Stimulated activated naive B cell treated with anti-CD40 and anti-IgM and Interleukin-4, amounts not matched to agents 10 μg/mL and 1 μg/mL and 100 μg/mL, for 72 hours (primary cell): ENCODE measurements at regions not wholly inside any gene's neighbourhood (a gene's known extent, or its start where the extent isn't known, plus 50 kb on each side); places are given as distances from the start of the nearest gene placed in this dataset.
"Not testable (repeated sequence)": the region's sequence is repeated elsewhere in the genome, so short reads cannot be mapped to it uniquely, and the experiment has no call there.

Source experiments
- ATAC-seq, 2 donors: fragments of 150-1000 bp; cut with Tn5 transposase; replicated peaks; 2 replicates each; pipeline ENCODE4 v1.10.0; 2021; ENCODE audit warnings: moderate library complexity in 1 of 2
- DNase-seq: peaks from one replicate; pipeline ENCODE4 v3.0.0; 2021
- H3K27ac Mint-ChIP-seq: one replicate; pipeline ENCODE4 v1.8.0; 2022; ENCODE audit warnings: mild to moderate bottlenecking, mixed read lengths
- H3K27me3 Mint-ChIP-seq, 2 donors: one replicate each; pipeline ENCODE4 v1.8.0; 2022; ENCODE audit warnings: mixed read lengths in 2 of 2
- H3K36me3 Mint-ChIP-seq, 2 donors: one replicate each; pipeline ENCODE4 v1.8.0; 2022; ENCODE audit warnings: mixed read lengths in 2 of 2, mild to moderate bottlenecking in 1 of 2
- H3K4me1 Mint-ChIP-seq, 2 donors: one replicate each; pipeline ENCODE4 v1.8.0; 2022; ENCODE audit warnings: mixed read lengths in 2 of 2, mild to moderate bottlenecking in 1 of 2
- H3K4me3 Mint-ChIP-seq, 2 donors: one replicate each; pipeline ENCODE4 v1.8.0; 2022; ENCODE audit warnings: mild to moderate bottlenecking in 2 of 2, mixed read lengths in 2 of 2, moderate library complexity in 1 of 2
- H3K9me3 Mint-ChIP-seq, 2 donors: one replicate each; pipeline ENCODE4 v1.8.0; 2022; ENCODE audit warnings: mixed read lengths in 2 of 2, mild to moderate bottlenecking in 1 of 2

DNA sequence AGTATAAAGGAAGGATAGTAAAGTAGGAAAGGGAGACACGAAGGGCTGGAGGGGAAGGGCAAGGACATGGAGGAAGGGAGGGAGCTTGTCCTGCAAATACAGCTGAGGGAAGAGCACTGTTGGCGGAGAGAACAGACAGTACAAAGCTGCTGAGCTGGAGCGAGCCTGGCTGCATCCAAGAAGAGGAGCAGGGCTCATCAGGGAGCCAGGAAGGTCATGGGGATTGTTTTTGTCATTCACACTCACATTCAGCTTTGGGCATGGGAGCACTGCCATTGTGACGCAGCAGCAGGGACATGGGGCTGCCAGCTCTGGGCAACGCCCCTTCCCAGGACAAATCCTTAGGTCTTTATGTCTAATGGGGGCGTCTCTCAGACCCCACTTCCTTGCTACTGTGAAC is 125.1 kb downstream of the COPS8 start:
- H3K27ac Mint-ChIP-seq: no peak overlapping the region
- no peaks in the 10 kb centered on the region for H3K9me3 Mint-ChIP-seq
- no peaks in the 10 kb centered on the region for H3K4me1 Mint-ChIP-seq
- H3K4me3 Mint-ChIP-seq: no peak overlapping the region
- peaks cover 4 to 11% of the 10 kb centered on the region in 2 donors for H3K27me3 Mint-ChIP-seq
- no peak for DNase-seq
- no peak for ATAC-seq
- H3K36me3 Mint-ChIP-seq: no peaks in the 10 kb centered on the region

GRCh38 chr2:237212356-237213279 is 126.9 kb downstream of the COPS8 start:
- H3K36me3 Mint-ChIP-seq, ATAC-seq, H3K27ac Mint-ChIP-seq, H3K27me3 Mint-ChIP-seq, H3K4me3 Mint-ChIP-seq, H3K9me3 Mint-ChIP-seq, H3K4me1 Mint-ChIP-seq, DNase-seq: not testable (repeated sequence)

- Mint-ChIP-seq H3K9me3 (peaks cover 0 to 2% of the 10 kb centered on the region in 2 donors), H3K36me3 (no peaks in the 10 kb centered on the region), H3K27me3 (peaks cover 0 to 5% of the 10 kb centered on the region in 2 donors), H3K27ac (no peak overlapping the region), H3K4me3 (no peak overlapping the region), H3K4me1 (no peaks in the 10 kb centered on the region)
- no peak for ATAC-seq
- no peak for DNase-seq
Measured at GRCh38 chr2:237213315-237214022, 127.8 kb downstream of the COPS8 start.

DNA sequence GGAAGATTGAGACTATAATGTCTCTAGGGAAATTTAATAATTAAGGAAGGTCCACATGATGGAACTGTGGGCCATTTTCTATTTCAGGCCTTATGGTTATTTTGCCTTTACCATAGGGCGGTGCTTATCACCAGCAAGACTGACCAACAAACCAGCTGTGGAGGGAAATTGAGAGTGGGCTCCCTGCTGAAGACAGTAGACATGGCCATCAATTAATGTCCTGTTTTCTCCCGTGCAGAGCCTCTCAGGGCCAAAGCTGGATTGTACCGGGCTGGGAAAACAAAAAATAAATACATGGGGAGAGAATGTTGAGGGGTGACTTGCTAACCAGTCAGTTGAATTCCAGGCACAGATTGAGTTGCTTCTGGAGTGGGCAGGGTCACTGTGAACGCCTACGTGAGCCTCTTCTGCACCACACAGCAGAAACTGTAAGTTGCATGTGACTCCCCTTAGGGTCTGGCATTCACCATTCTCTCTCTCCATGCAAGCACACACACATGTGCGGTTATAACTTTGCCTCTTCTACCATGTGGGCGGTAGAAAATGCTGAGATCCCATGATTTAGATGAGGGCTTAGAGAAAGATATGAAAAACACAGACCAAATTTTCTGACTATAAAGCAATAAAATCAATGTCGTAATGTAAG is 128.5 kb downstream of the COPS8 start:
- H3K36me3 Mint-ChIP-seq: no peaks in the 10 kb centered on the region
- ATAC-seq (no peak), DNase-seq (no peak)
- no peak overlapping the region for H3K27ac Mint-ChIP-seq
- H3K4me3 Mint-ChIP-seq: no peak overlapping the region
- no peaks in the 10 kb centered on the region for H3K4me1 Mint-ChIP-seq
- H3K9me3 Mint-ChIP-seq: peaks cover 0 to 2% of the 10 kb centered on the region in 2 donors
- peaks cover 0 to 5% of the 10 kb centered on the region in 2 donors for H3K27me3 Mint-ChIP-seq

- no peak for ATAC-seq
- no peak for DNase-seq
- Mint-ChIP-seq H3K4me1 (no peaks in the 10 kb centered on the region), H3K9me3 (peaks cover 0 to 2% of the 10 kb centered on the region in 2 donors), H3K4me3 (no peak overlapping the region), H3K27ac (no peak overlapping the region), H3K27me3 (peaks cover 0 to 5% of the 10 kb centered on the region in 2 donors), H3K36me3 (no peaks in the 10 kb centered on the region)
Measured at GRCh38 chr2:237214963-237215362, 129.3 kb downstream of the COPS8 start.

- ATAC-seq: no peak
- Mint-ChIP-seq H3K27me3 (peaks cover 11 to 14% of the 10 kb centered on the region in 2 donors), H3K27ac (no peak overlapping the region), H3K9me3 (peaks cover 0 to 2% of the 10 kb centered on the region in 2 donors), H3K4me1 (no peaks in the 10 kb centered on the region), H3K36me3 (no peaks in the 10 kb centered on the region), H3K4me3 (no peak overlapping the region)
- DNase-seq: no peak
Measured at GRCh38 chr2:237217995-237218616, 132.4 kb downstream of the COPS8 start.

DNA sequence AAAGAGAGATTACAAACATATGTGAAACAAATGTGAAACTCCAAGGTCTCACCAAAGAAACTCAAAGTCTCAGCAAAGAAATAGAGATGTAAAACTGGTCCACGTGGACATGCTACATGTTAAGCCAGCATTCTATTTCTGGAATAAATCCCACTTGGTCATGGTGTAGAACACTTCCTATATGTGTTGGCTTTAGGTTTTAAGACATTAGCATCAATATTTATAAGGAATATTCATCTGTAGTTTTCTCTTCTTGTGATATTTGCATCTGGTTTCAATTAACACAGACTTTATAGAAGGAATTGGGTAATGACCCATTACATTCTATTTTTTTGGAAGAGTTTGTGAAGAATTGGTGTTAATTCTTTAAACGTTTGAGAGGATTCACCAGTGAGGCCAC is 133.1 kb downstream of the COPS8 start:
- DNase-seq: no peak
- Mint-ChIP-seq H3K27ac (no peak overlapping the region), H3K36me3 (no peaks in the 10 kb centered on the region), H3K27me3 (peaks cover 17 to 18% of the 10 kb centered on the region in 2 donors), H3K9me3 (peaks cover 0 to 2% of the 10 kb centered on the region in 2 donors), H3K4me3 (no peak overlapping the region), H3K4me1 (no peaks in the 10 kb centered on the region)
- no peak for ATAC-seq

- Mint-ChIP-seq H3K27me3 (peaks cover 17 to 24% of the 10 kb centered on the region in 2 donors), H3K27ac (no peak overlapping the region), H3K4me1 (no peaks in the 10 kb centered on the region), H3K4me3 (no peak overlapping the region), H3K36me3 (no peaks in the 10 kb centered on the region), H3K9me3 (peaks cover 0 to 2% of the 10 kb centered on the region in 2 donors)
- DNase-seq (no peak), ATAC-seq (no peak)
Measured at GRCh38 chr2:237219826-237220225, 134.1 kb downstream of the COPS8 start.

DNA sequence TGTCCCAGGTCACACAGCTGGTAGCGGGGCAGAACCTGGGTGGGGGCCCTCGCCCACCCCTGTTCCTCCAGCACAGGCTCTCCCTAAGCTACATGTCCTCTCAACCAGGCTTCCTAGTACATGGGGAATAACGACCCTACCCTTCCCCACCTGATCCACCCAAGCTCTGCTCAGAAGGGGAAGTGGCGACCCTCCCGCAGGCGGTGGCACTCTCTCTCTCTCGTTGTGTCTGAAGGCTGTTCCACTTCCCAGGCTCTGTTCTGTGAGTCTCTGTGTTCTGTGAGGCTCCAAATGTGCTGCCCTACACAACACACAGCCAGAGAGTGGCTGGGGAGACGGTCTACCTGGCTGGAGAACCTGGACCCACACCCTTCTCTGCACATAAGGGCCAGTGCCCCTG is 135.8 kb downstream of the COPS8 start:
- no peaks in the 10 kb centered on the region for H3K4me1 Mint-ChIP-seq
- H3K27ac Mint-ChIP-seq: no peak overlapping the region
- H3K9me3 Mint-ChIP-seq: peaks cover 0 to 2% of the 10 kb centered on the region in 2 donors
- H3K4me3 Mint-ChIP-seq: no peak overlapping the region
- no peaks in the 10 kb centered on the region for H3K36me3 Mint-ChIP-seq
- ATAC-seq: no peak
- no peak for DNase-seq
- peaks cover 17 to 24% of the 10 kb centered on the region in 2 donors for H3K27me3 Mint-ChIP-seq

DNA sequence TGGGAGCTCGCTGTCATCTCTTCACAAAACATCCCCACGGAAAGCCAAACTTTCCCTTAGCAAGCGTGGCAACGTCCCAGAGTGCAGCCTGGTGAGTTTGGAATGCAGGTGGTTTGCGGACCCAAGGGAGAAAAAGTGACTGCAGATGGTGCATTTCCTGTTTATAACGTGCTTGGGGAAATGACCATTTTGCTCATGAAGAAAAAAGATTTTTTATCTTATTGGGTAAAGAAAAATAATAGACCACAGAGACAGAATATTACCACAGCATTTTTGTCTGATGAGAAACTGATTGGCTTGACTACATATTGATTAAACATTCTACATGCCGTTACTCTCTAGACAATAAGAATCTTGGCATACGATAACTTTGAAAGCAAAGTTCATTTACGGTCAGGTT is 136.5 kb downstream of the COPS8 start:
- ATAC-seq (no peak), DNase-seq (no peak)
- Mint-ChIP-seq H3K4me1 (no peaks in the 10 kb centered on the region), H3K9me3 (no peaks in the 10 kb centered on the region), H3K4me3 (no peak overlapping the region), H3K36me3 (no peaks in the 10 kb centered on the region), H3K27ac (no peak overlapping the region), H3K27me3 (peaks cover 17 to 24% of the 10 kb centered on the region in 2 donors)

GRCh38 chr2:237222601-237223041 is 136.9 kb downstream of the COPS8 start:
- Mint-ChIP-seq H3K27ac (no peak overlapping the region), H3K36me3 (no peaks in the 10 kb centered on the region), H3K9me3 (no peaks in the 10 kb centered on the region), H3K4me1 (no peaks in the 10 kb centered on the region), H3K4me3 (no peak overlapping the region), H3K27me3 (peaks cover 17 to 24% of the 10 kb centered on the region in 2 donors)
- ATAC-seq (no peak), DNase-seq (no peak)

DNA sequence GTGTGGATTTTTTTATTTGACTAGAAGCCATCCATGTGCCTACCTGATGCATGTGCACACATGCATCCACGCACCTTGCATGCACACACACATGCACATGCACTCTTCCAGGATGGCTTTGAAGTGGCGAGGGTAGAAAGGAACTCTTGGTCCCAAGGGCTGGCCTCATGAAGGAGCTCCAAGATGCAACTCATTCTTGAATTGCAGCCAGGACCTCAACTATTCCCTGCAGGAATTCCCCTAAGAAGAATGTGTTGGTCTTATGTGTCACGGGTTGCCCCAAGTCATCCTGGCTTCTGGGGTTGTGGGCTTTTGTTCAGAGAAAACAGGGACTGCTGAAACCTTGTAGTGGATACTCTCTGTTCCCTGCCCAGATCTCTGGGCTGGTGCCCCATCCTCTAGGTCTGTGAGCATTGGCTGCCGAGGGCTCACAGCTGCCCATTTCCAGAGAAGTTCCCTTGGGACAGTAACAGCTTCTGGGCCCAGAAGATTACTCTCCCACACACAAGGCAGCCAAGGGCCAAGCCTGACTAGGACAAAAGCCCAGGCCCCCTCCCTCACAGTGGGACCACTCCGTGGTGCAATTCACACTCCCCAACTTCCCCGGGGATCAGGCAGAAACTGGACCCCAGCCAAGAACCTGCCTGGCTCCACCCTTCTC is 137.6 kb downstream of the COPS8 start:
- H3K9me3 Mint-ChIP-seq: peaks cover 0 to 1% of the 10 kb centered on the region in 2 donors
- DNase-seq (no peak), ATAC-seq (no peak)
- H3K4me3 Mint-ChIP-seq: no peak overlapping the region
- no peaks in the 10 kb centered on the region for H3K4me1 Mint-ChIP-seq
- peaks cover 21 to 29% of the 10 kb centered on the region in 2 donors for H3K27me3 Mint-ChIP-seq
- no peak overlapping the region for H3K27ac Mint-ChIP-seq
- no peaks in the 10 kb centered on the region for H3K36me3 Mint-ChIP-seq

DNA sequence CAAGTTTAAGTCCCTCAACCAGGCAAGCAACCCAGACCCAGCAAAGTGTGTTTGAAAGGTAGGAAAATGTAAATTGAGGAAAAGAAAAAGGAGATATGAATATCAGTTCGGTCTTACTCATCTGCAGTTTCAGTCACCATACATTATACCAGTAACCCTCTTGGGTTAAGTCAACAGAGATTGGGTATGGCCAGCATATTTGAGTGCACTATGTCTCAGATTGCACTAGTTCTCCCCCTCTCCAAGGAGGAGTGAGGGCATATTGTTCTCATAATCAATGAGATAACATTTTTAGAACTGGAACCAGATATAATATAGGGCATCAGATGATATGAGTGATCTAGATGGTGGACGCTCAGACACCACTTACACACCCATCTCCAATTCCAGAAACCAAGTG is 141.5 kb downstream of the COPS8 start:
- ATAC-seq (no peak), DNase-seq (no peak)
- Mint-ChIP-seq H3K9me3 (peaks cover 0 to 1% of the 10 kb centered on the region in 2 donors), H3K27ac (no peak overlapping the region), H3K27me3 (peaks cover 21 to 28% of the 10 kb centered on the region in 2 donors), H3K36me3 (no peaks in the 10 kb centered on the region), H3K4me1 (no peaks in the 10 kb centered on the region), H3K4me3 (no peak overlapping the region)
